OCI-LY7 (cell line): ENCODE measurements at regions not wholly inside any gene's neighbourhood (a gene's known extent, or its start where the extent isn't known, plus 50 kb on each side); places are given as distances from the start of the nearest gene placed in this dataset.

ENCODE experiments used
- BruUV-seq: library from RNA; stranded (reverse); fragments of 400-500 nt; replicated peaks from 2 replicates; lab custom pipeline; 2021; lab: Mats Ljungman, UMichigan
- CTCF ChIA-PET: fragments of 300-600 bp; sonication (Branson Sonifier 250); formaldehyde crosslinking; loops from one replicate; lab custom pipeline; 2022; ENCODE audit warnings: antibody characterized with exemption; ENCODE audit not compliant: unreplicated experiment; lab: Charles Lee
- POLR2A ChIA-PET: fragments of 300-600 bp; sonication (Branson Sonifier 250); formaldehyde crosslinking; loops from one replicate; lab custom pipeline; 2022; ENCODE audit warnings: antibody characterized with exemption; lab: Charles Lee
- DNase-seq: peaks from one replicate; pipeline ENCODE4 v3.0.0-alpha.2; 2015; ENCODE audit warnings: low spot score
- H2AFZ ChIP-seq: fragments of 200-600 bp; sonication (generic), shearing (Covaris generic); 2 replicates; pipeline ENCODE4 v1.6.1; 2014; ENCODE audit warnings: mild to moderate bottlenecking, antibody characterized with exemption, low read length, moderate library complexity
- H3K27ac ChIP-seq: fragments of 200-600 bp; sonication (generic); 2 replicates; pipeline ENCODE4 v1.5.1; 2014; ENCODE audit warnings: mixed run types, low read depth, mild to moderate bottlenecking, moderate library complexity, low read length, inconsistent platforms; ENCODE audit not compliant: poor library complexity, severe bottlenecking
- H3K36me3 ChIP-seq: fragments of 200-600 bp; sonication (generic); 2 replicates; pipeline ENCODE4 v1.6.1; 2014; ENCODE audit warnings: mild to moderate bottlenecking, antibody characterized with exemption, low read length, moderate library complexity, mixed read lengths; ENCODE audit not compliant: insufficient read depth
- H3K4me1 ChIP-seq: fragments of 200-600 bp; sonication (generic); 2 replicates; pipeline ENCODE4 v1.5.1; 2014; ENCODE audit warnings: mild to moderate bottlenecking, low read length; ENCODE audit not compliant: insufficient read depth, poor library complexity, severe bottlenecking
- H3K4me2 ChIP-seq: fragments of 200-600 bp; sonication (generic); 2 replicates; pipeline ENCODE4 v1.6.1; 2014; ENCODE audit warnings: mild to moderate bottlenecking, low read length
- H3K4me3 ChIP-seq: fragments of 200-600 bp; sonication (generic); 2 replicates; pipeline ENCODE4 v1.5.1; 2014; ENCODE audit warnings: mild to moderate bottlenecking, low read depth, low read length; ENCODE audit not compliant: poor library complexity, severe bottlenecking
- H3K79me2 ChIP-seq: fragments of 200-600 bp; sonication (generic); 2 replicates; pipeline ENCODE4 v1.6.1; 2016; ENCODE audit warnings: low read depth, mild to moderate bottlenecking, low read length, moderate library complexity, mixed read lengths; ENCODE audit not compliant: insufficient read depth
- H3K9me2 ChIP-seq: fragments of 200-600 bp; sonication (generic); 2 replicates; pipeline ENCODE4 v1.6.1; 2016; ENCODE audit warnings: mild to moderate bottlenecking, low read length, mixed read lengths; ENCODE audit not compliant: insufficient read depth
- H3K9me3 ChIP-seq: fragments of 200-600 bp; sonication (generic); 2 replicates; pipeline ENCODE4 v1.6.1; 2014; ENCODE audit warnings: mild to moderate bottlenecking, mixed run types, low read length, mixed read lengths
- H4K20me1 ChIP-seq: fragments of 200-600 bp; sonication (generic); 2 replicates; pipeline ENCODE4 v1.6.1; 2014; ENCODE audit warnings: mild to moderate bottlenecking, antibody characterized with exemption, low read length, moderate library complexity, mixed read lengths; ENCODE audit not compliant: insufficient read depth
- EZH2phosphoT487 ChIP-seq: fragments of 200-600 bp; sonication (generic); IDR thresholded peaks from 2 replicates; pipeline ENCODE4 v1.6.1; 2018; ENCODE audit warnings: low read depth, borderline replicate concordance, mild to moderate bottlenecking, mixed run types, antibody characterized with exemption, low read length, moderate library complexity, mixed read lengths
- intact Hi-C: fragments of 100-400 bp; cut with micrococcal nuclease; formaldehyde crosslinking; loops from one replicate; pipeline ENCODE4 v1.10.0; 2022; ENCODE audit not compliant: unreplicated experiment
- TF ChIP-seq, protein P1 (sequence below): fragments of 200-600 bp; sonication (generic); conservative IDR thresholded peaks from 2 replicates; pipeline ENCODE4 v1.5.1; 2014; ENCODE audit warnings: mild to moderate bottlenecking, antibody characterized with exemption, low read length, moderate library complexity, mixed read lengths

GRCh38 chr6:139762587-139763031 lies 388.2 kb upstream of the CITED2 start:
- Histone ChIP-seq H4K20me1 (no peaks in the 10 kb centered on the region), H3K79me2 (no peaks in the 10 kb centered on the region), H3K36me3 (no peaks in the 10 kb centered on the region), H3K4me2 (no peak overlapping the region), H3K9me2 (no peaks in the 10 kb centered on the region), H3K4me3 (no peak overlapping the region), H3K9me3 (no peaks in the 10 kb centered on the region), H3K27ac (no peak overlapping the region), H3K4me1 (no peaks in the 10 kb centered on the region), H2AFZ (no peak overlapping the region)
- no TSS peak for BruUV-seq
- POLR2A ChIA-PET: no interaction called here
- CTCF ChIA-PET: no interaction called here
- DNase-seq: no peak
- TF ChIP-seq, protein P1, sequence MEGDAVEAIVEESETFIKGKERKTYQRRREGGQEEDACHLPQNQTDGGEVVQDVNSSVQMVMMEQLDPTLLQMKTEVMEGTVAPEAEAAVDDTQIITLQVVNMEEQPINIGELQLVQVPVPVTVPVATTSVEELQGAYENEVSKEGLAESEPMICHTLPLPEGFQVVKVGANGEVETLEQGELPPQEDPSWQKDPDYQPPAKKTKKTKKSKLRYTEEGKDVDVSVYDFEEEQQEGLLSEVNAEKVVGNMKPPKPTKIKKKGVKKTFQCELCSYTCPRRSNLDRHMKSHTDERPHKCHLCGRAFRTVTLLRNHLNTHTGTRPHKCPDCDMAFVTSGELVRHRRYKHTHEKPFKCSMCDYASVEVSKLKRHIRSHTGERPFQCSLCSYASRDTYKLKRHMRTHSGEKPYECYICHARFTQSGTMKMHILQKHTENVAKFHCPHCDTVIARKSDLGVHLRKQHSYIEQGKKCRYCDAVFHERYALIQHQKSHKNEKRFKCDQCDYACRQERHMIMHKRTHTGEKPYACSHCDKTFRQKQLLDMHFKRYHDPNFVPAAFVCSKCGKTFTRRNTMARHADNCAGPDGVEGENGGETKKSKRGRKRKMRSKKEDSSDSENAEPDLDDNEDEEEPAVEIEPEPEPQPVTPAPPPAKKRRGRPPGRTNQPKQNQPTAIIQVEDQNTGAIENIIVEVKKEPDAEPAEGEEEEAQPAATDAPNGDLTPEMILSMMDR: no peak
- TF ChIP-seq EZH2phosphoT487: no peak
- intact Hi-C loops: no loop called here

DNA sequence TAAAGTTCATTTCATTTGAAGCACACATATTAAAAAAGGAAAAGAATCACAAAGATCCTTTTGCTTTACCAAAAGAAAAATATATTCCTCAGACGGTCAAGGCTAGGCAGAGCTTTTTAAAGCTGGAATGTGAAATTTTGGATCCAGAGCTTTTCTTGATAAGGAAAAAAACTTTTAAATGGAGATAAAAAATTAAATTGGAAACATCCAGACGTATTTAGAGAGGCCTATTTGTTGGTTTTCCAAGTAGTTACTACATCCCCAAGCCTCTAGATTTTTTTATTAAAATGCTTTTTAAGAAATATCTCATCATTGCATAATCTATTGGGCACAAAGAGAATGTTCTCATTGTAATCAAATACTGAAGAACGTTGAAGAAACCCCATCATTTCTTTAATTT lies 385.7 kb upstream of the CITED2 start:
- no peak overlapping the region for H3K4me3 ChIP-seq
- no peaks in the 10 kb centered on the region for H3K9me2 ChIP-seq
- TF ChIP-seq EZH2phosphoT487: no peak
- TF ChIP-seq, protein P1: no peak
- no peak overlapping the region for H2AFZ ChIP-seq
- H3K79me2 ChIP-seq: no peaks in the 10 kb centered on the region
- BruUV-seq: no TSS peak
- no peaks in the 10 kb centered on the region for H4K20me1 ChIP-seq
- H3K36me3 ChIP-seq: no peaks in the 10 kb centered on the region
- ChIA-PET POLR2A (interaction anchor here (1.9 kb wide), 1 partner anchor 9 kb away, joined by 5 read pairs; no protein-coding TSS in a partner anchor), CTCF (no interaction called here)
- H3K4me1 ChIP-seq: no peaks in the 10 kb centered on the region
- H3K9me3 ChIP-seq: no peaks in the 10 kb centered on the region
- no peak for DNase-seq
- no peak overlapping the region for H3K4me2 ChIP-seq
- intact Hi-C loops: no loop called here
- no peak overlapping the region for H3K27ac ChIP-seq

- no peaks in the 10 kb centered on the region for H4K20me1 ChIP-seq
- no peak overlapping the region for H2AFZ ChIP-seq
- BruUV-seq: no TSS peak
- H3K27ac ChIP-seq: no peak overlapping the region
- ChIA-PET POLR2A (interaction anchor here (0.7 to 2.0 kb wide), 3 partner anchors 9 to 828 kb away, joined by 3 to 10 read pairs (median 5); no protein-coding TSS in a partner anchor), CTCF (no interaction called here)
- no peak overlapping the region for H3K4me3 ChIP-seq
- H3K4me1 ChIP-seq: no peaks in the 10 kb centered on the region
- DNase-seq: no peak
- no peaks in the 10 kb centered on the region for H3K9me2 ChIP-seq
- no peaks in the 10 kb centered on the region for H3K36me3 ChIP-seq
- H3K4me2 ChIP-seq: no peak overlapping the region
- no peaks in the 10 kb centered on the region for H3K9me3 ChIP-seq
- intact Hi-C loops: no loop called here
- TF ChIP-seq, protein P1: no peak
- no peak for TF ChIP-seq EZH2phosphoT487
- no peaks in the 10 kb centered on the region for H3K79me2 ChIP-seq
These were observed 384.6 kb upstream of the CITED2 start for GRCh38 chr6:139759086-139759485.
